ENCODE measurements at regions not wholly inside any gene's neighbourhood (a gene's known extent, or its start where the extent isn't known, plus 50 kb on each side); places are given as distances from the start of the nearest gene placed in this dataset.

- Mint-ChIP-seq H3K27me3 (ENCODE audit: low read depth, poor library complexity) (no peaks in the 10 kb centered on the region), H3K4me3 (no peak overlapping the region), H3K27ac (no peak overlapping the region), H3K36me3 (ENCODE audit: low read depth) (peaks cover 6% of the 10 kb centered on the region), H3K4me1 (no peaks in the 10 kb centered on the region), H3K9me3 (peaks cover 20% of the 10 kb centered on the region)
- DNase-seq, result no peak
- no peak for TF ChIP-seq CTCF (IDR thresholded peaks at IDR 0.05)
These were observed 273.4 kb upstream of the PHYHIPL start for GRCh38 chr10:58903071-58903470.

GRCh38 chr10:58909881-58910280 is 266.6 kb upstream of the PHYHIPL start:
- no peaks in the 10 kb centered on the region for H3K9me3 Mint-ChIP-seq
- TF ChIP-seq CTCF (IDR thresholded peaks at IDR 0.05), result no peak
- H3K4me3 Mint-ChIP-seq, result no peak overlapping the region
- no peaks in the 10 kb centered on the region for H3K4me1 Mint-ChIP-seq
- no peak overlapping the region for H3K27ac Mint-ChIP-seq
- DNase-seq, result no peak
- H3K36me3 Mint-ChIP-seq (ENCODE audit: low read depth), result no peaks in the 10 kb centered on the region
- no peaks in the 10 kb centered on the region for H3K27me3 Mint-ChIP-seq (ENCODE audit: low read depth, poor library complexity)

- Mint-ChIP-seq H3K4me3 (no peak overlapping the region), H3K27ac (no peak overlapping the region), H3K27me3 (ENCODE audit: low read depth, poor library complexity) (no peaks in the 10 kb centered on the region), H3K9me3 (no peaks in the 10 kb centered on the region), H3K4me1 (peaks cover under 1% of the 10 kb centered on the region), H3K36me3 (ENCODE audit: low read depth) (no peaks in the 10 kb centered on the region)
- DNase-seq, result no peak
- no peak for TF ChIP-seq CTCF (IDR thresholded peaks at IDR 0.05)
These were observed 262.7 kb upstream of the PHYHIPL start for GRCh38 chr10:58913717-58914116.

- Mint-ChIP-seq H3K9me3 (no peaks in the 10 kb centered on the region), H3K27me3 (ENCODE audit: low read depth, poor library complexity) (no peaks in the 10 kb centered on the region), H3K4me3 (no peak overlapping the region), H3K4me1 (peaks cover 28% of the 10 kb centered on the region), H3K27ac (no peak overlapping the region), H3K36me3 (ENCODE audit: low read depth) (no peaks in the 10 kb centered on the region)
- no peak for TF ChIP-seq CTCF (IDR thresholded peaks at IDR 0.05)
- no peak for DNase-seq
These were observed 257.6 kb upstream of the PHYHIPL start for GRCh38 chr10:58918887-58919286.

- peak overlapping the region; percentile 58 for H3K27ac Mint-ChIP-seq
- H3K4me1 Mint-ChIP-seq, result peaks cover 28% of the 10 kb centered on the region
- H3K4me3 Mint-ChIP-seq, result no peak overlapping the region
- no peaks in the 10 kb centered on the region for H3K9me3 Mint-ChIP-seq
- no peak for DNase-seq
- TF ChIP-seq CTCF (IDR thresholded peaks at IDR 0.05), result no peak
- no peaks in the 10 kb centered on the region for H3K36me3 Mint-ChIP-seq (ENCODE audit: low read depth)
- no peaks in the 10 kb centered on the region for H3K27me3 Mint-ChIP-seq (ENCODE audit: low read depth, poor library complexity)
These were observed 256.4 kb upstream of the PHYHIPL start for GRCh38 chr10:58919927-58920654.

GRCh38 chr10:58920655-58921003 is 255.8 kb upstream of the PHYHIPL start:
- no peaks in the 10 kb centered on the region for H3K9me3 Mint-ChIP-seq
- peak overlapping the region; percentile 58 for H3K27ac Mint-ChIP-seq
- no peaks in the 10 kb centered on the region for H3K27me3 Mint-ChIP-seq (ENCODE audit: low read depth, poor library complexity)
- no peak for TF ChIP-seq CTCF (IDR thresholded peaks at IDR 0.05)
- no peaks in the 10 kb centered on the region for H3K36me3 Mint-ChIP-seq (ENCODE audit: low read depth)
- no peak overlapping the region for H3K4me3 Mint-ChIP-seq
- peaks cover 28% of the 10 kb centered on the region for H3K4me1 Mint-ChIP-seq
- no peak for DNase-seq
